ENCODE measurements at regions not wholly inside any gene's neighbourhood (a gene's known extent, or its start where the extent isn't known, plus 50 kb on each side); places are given as distances from the start of the nearest gene placed in this dataset.
"Not testable (repeated sequence)": the region's sequence is repeated elsewhere in the genome, so short reads cannot be mapped to it uniquely, and the experiment has no call there.

- DNase-seq (ENCODE audit: low spot score) = no peak
Measured at GRCh38 chr5:52283221-52283620, 504.5 kb upstream of the ITGA1 start.

DNA sequence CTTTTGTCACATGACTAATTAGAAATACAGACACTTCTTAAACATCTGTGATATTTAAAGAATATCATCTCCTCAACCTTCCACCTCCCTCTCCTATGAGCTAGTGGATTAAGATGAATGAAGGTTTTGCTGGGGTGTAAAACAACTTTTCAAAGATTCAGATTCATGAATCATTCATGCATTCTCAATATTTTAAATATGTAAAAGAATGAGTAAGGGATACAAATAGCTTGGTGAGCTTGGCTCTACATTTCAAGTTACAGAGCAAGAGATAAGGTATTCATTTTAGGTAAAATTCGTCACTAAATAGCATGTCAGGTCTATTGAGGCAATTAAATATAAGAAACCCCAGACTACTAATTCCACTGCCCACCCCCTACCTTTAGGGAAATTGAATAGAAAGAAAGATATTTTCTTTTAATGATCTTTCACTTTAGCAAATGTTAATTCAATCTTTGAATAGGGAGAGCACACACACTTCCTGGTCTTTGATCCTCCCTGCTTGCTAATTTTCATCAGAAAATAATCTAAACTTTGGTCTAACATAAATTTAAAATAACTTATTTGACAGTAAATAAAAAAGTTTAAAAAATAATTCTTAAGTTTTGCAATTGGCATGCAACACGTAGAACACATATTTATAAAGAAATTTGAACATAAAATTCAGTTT lies 486.9 kb upstream of the ITGA1 start:
- no peak overlapping the region for H3K4me3 ChIP-seq
- no peak for DNase-seq (ENCODE audit: low spot score)
- TF ChIP-seq CTCF (IDR thresholded peaks at IDR 0.05) = no peak
- H3K27ac ChIP-seq = no peak overlapping the region

More at GRCh38 chr5:52283221-52283620, 504.5 kb upstream of the ITGA1 start:
- Histone ChIP-seq H3K4me3 (no peak overlapping the region), H3K27ac (no peak overlapping the region)
- TF ChIP-seq CTCF (IDR thresholded peaks at IDR 0.05) = no peak

- not testable (repeated sequence) for H3K4me3 ChIP-seq; H3K27ac ChIP-seq; DNase-seq (ENCODE audit: low spot score)
Measured at GRCh38 chr5:52304816-52305215, 482.9 kb upstream of the ITGA1 start.

GRCh38 chr5:52328220-52328806 lies 459.4 kb upstream of the ITGA1 start:
- H3K27ac ChIP-seq = no peak overlapping the region
- no peak overlapping the region for H3K4me3 ChIP-seq
- no peak for TF ChIP-seq CTCF (IDR thresholded peaks at IDR 0.05)
- no peak for DNase-seq (ENCODE audit: low spot score)

- H3K4me3 ChIP-seq = no peak overlapping the region
- H3K27ac ChIP-seq = no peak overlapping the region
- no peak for TF ChIP-seq CTCF (IDR thresholded peaks at IDR 0.05)
- DNase-seq (ENCODE audit: low spot score) = no peak
Measured at GRCh38 chr5:52331725-52332124, 456.0 kb upstream of the ITGA1 start.

DNA sequence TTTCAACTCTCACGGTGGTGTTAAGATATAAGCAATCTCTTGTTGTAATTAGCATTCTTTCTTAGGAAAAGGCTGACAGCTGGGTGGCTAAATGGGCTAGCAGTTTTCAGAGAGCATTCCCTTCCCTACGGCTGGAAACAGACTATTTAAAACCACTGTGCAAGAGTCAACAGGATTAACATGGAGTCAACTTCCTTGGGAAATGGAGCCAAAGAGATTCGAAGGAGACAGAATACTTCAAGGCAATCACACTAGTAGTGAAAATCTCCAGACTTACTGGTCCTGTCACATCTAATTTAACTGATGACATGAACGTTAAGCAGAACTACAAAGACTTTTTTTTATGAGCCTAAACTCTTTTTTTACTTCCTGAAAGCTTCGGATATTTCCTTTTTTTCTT lies 453.3 kb upstream of the ITGA1 start:
- no peak for TF ChIP-seq CTCF (IDR thresholded peaks at IDR 0.05)

GRCh38 chr5:52339285-52339684 lies 448.4 kb upstream of the ITGA1 start:
- no peak overlapping the region for H3K4me3 ChIP-seq
- DNase-seq (ENCODE audit: low spot score) = no peak
- H3K27ac ChIP-seq = no peak overlapping the region
- TF ChIP-seq CTCF (IDR thresholded peaks at IDR 0.05) = no peak

More for the DNA sequence above, 453.3 kb upstream of the ITGA1 start:
- no peak for DNase-seq (ENCODE audit: low spot score)
- no peak overlapping the region for H3K27ac ChIP-seq
- no peak overlapping the region for H3K4me3 ChIP-seq

Measured in coronary artery (tissue), 2 donors.